SW480 (cell line): ENCODE measurements at regions not wholly inside any gene's neighbourhood (a gene's known extent, or its start where the extent isn't known, plus 50 kb on each side); places are given as distances from the start of the nearest gene placed in this dataset.
"Not testable (repeated sequence)": the region's sequence is repeated elsewhere in the genome, so short reads cannot be mapped to it uniquely, and the experiment has no call there.

Experiments
- DNase-seq: peaks from one replicate; pipeline ENCODE4 v3.0.0-alpha.2; 2016; ENCODE audit warnings: low spot score

DNA sequence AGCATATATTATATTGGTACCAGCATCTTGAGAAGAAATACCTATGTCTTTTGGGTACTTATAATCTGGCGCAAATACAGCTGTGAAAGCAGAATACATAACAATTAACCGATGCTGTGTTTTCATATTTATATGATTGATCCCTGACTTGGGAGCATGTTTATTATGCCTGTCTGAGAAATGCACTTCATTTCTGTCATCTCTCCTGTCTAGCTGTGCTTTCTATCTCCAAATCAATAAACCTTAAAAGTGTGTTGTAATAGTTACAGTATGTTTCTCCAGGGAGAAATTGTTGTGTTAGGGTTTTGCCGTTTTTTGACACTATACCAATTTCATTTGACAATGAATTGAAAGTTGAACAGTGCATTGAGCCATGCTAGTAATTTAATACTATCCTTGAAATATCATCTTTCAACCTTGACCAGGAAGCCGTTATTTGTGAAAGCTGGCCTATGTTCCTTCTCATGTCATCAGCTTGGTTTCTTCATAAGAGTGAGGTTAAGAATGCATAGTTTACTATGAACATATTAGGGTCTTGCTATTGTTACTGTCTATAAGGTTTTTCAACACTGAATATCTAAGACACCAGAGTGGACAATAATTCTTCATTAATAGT, 206.2 kb upstream of the PCDH18 start:
- DNase-seq = no peak

DNA sequence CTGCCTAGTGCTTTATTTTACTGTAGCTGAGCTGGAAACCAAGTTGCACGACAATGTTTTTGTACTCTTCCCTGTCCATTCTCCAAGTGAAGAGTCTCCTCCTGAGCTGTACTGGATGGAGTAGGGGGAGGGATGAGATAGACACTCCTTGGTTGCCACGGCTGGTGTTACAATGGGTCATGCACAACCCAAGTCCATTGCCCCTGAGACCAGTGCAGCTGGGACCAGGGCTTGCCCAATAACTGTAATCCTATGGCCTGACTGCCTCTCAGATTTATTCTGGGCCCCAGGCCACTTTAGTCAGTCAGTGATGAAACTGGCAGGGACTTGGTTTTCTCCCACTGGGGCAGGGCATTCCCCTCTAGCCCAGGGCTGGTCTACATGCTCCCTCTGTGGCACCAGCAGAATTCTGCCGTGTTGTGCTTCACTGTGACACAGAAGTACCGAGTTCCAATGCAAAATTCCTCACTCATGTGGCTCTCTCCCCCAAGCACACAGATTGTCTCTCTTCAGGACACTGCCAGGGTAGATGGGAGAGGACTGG, 203.3 kb upstream of the PCDH18 start:
- DNase-seq = no peak

DNA sequence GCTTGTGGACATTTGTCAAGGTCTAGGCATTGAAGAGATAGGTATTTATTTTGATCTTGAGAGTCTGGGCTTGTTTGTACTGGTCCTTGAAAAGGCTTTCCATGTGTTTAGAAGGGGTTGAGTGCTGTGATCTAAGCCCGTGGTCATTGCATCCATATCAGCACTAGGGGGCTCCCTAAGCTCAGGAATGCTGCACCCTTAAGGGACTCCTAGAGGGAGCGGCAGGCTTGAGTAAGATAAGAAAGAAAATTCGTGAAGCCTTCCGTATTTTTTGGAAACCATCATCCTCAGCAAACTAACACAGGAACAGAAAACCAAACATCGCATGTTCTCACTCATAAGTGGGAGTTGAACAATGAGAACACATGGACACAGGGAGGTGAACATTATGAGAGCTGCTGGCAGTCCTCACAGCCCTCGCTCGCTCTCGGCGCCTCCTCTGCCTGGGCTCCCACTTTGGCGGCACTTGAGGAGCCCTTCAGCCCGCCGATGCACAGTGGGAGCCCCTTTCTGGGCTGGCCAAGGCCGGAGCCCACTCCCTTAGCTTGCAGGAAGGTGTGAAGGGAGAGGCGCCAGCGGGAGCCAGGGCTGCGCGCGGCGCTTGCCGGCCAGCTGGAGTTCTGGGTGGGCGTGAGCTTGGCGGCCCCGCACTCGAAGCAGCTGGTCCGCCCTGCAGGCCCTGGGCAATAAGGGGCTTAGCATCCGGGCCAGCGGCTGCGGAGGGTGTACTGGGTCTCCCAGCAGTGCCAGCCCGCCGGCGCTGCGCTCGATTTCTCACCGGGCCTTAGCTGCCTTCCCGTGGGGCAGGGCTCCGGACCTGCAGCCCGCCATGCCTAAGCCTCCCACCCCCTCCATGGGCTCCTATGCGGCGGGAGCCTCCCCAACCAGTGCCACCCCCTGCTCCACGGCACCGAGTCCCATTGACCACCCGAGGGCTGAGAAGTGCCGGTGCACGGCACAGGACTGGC, 201.2 kb upstream of the PCDH18 start:
- DNase-seq = not testable (repeated sequence)

DNA sequence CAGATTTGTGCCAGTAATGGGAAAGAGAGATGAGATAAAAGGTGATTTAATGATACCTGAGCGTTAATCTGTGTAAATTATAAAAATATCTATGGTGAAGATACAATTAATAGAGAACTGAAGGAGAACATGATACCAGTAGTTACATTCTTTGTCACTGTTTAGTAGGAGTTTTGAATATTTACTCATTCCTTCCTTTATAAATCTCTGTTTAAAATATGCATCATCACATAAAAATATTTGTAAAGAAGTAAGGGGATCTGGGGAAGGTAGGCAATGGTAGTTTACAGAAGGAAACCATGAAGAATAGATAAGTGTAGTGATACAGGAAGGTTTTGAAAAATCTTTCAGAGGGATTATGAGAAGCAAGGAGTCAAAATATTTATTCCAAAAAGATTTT, 190.6 kb upstream of the PCDH18 start:
- DNase-seq = no peak

DNA sequence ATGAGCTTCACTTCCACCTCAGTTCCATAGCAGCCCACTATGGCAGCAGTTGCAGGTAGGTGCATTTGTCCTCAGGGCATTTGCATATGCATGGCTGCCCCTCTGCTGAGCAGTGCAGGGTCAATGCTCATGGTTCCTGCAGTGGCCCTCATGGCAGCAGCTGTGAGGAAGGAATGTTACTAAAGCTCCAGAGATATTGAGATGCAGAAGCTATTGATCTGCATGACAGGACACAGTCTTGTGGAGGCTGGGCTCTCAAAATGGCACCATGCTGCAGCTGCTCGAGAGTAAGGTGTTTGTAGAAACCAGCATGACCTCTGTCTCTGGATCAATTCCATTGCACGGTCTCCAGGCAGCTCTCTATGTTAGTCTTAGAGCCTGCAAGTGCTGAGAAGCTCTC, 179.2 kb upstream of the PCDH18 start:
- no peak for DNase-seq

DNA sequence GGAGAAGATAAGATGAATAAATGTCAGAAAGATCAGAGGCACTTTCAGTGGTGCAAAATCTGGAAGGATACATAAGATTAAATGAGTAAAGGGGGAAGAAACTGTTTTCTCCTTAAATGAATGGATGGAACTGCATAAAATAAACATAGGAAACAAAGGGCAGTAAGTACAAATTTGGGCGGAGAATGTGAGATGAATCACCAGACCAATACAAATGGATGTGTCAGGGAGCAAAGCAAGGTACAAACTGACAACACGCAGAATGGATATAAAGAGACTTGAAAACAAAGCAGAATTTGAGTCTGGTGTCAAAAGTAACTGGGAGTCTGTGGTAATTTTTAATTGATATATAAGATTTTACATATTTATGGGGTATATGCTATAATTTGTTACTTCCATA, 175.3 kb upstream of the PCDH18 start:
- DNase-seq = no peak

DNA sequence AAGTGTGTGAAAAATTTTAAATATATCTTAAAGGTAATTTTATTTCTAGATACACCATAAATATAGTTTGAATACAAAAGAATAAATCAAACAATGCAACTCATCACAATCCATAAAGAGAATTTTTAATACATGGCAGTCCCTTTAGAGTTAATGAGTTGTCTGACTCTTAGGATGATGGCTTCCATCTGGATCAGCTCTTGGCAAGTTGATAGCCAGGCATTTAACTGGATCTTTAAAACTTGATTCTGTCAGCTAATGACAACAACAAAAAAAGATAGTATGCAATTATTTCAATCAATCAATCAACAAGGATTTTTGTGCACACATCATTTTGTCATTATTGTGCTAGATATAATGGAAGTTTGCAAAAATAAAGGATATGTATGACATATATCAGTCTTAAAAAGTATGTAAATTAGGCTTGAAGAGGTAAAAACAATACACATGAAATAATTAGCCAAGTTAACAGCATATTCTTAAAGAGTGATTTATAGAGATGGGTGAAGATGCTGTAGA, 174.9 kb upstream of the PCDH18 start:
- DNase-seq = no peak

DNA sequence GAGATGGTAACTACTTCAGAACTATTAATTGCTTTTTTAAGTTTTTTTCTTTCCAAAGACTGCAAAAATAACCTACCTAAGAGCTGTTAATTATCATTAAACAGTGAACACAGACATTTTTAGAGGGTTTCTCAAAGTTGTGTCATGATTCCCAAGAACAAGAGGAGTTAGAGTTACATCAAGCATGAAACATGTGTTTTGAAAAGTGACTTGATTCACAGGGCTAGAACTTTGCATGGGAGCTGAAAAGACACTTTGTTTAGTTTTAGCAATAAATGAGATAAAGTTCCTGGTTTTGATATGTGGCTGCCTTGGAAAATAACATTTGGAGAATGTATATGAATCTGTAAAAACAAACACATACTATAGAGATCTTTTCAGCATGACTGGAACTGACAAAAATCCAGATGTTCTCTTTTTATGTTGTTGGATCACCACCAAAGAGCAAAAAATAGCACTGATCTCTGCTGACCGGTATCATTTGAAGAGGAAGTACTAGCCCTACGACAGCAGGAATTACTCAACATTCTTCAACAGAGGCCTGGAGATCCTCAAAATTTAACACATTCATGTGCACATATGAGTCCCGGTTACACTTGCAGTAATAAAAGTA, 173.0 kb upstream of the PCDH18 start:
- no peak for DNase-seq

DNA sequence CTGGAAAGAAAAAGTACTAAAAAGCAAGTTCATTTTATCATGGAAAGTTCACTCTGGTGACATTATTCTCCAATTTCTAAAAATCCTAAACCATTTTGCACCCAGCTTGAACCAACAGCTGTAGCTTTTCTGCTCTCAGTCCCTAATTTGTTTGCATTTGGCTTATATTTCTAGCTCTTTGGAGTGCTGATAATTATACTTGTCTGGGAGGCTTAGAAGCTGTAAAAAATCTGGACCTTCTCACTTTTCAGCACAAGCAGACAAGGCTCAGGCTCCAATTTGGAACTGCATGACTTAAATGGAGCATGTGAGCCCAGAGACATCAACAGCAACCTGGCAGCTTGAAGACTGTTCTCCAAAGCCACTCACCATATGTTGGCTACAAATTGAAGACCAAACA, 170.9 kb upstream of the PCDH18 start:
- DNase-seq = no peak

DNA sequence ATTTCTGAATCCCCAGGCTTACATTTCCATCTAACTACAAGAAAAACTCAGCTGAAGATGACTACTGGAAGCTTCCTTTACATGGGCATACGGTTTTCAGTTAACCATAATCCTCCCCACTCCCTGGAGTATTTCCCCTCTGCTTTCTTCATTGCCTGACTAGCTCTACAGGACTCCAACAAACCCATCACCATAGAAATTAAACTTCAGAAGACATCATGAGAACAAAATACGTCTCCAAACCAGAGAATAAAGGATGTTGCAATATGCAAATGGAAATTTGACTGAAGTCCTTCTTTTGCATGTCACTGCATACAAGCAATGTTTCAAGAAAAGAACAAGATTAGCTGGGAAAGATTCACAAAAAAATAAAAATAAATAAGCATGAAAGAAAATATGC, 170.2 kb upstream of the PCDH18 start:
- no peak for DNase-seq

DNA sequence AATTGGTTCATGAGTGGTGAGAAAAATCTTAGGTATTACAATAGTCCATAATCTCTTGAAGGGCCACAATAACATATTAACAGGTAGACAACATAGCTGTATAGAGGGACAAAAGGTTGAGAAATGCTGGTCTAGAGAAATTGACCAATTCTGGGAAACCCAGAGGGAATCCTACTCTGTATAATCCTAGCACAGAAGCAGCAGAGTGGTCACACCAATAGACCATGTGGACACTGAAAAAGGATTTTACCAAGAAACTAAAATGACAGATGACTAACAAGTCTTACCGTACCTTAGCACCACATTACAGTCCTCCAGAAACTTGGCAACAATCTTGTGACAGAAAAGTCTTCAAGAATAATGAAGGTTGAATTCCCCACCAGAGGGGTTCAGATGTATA, 169.1 kb upstream of the PCDH18 start:
- no peak for DNase-seq

DNA sequence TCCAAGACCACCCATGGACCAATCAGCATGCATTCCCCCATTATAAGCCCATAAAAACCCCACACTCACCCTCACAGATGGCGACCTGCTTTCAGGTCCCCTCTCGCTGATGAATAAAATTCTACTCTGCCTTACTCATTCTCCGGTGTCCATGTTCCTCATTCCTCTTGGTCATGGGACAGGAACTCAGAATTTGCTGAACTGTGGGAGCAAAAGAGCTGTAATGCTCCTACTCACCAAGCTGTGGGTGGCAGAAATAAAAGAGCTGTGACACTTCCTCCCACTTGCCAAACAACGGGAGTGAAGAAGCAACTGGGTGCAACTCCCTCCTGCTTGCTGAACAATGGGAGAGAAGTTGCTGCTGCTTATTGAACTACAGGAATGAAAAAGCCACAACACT, 168.5 kb upstream of the PCDH18 start:
- DNase-seq = no peak

DNA sequence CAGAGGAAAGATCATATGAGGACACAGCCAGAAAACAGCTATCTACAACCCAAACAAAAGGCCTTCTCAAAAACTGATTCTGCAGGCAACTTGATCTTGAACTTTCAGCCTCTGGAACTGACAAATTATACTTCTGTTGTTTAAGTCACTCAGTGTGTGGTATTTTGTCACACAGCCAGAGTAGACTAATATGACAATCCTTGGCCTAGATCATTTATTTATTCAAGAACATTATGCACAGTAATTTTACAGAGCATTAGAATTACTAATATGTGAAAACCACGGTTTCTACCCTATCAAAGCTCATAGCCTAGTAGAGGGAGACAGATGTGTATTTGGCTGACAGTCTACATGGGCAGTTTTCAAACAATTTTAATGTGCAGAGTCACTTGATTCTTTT, 167.8 kb upstream of the PCDH18 start:
- no peak for DNase-seq

DNA sequence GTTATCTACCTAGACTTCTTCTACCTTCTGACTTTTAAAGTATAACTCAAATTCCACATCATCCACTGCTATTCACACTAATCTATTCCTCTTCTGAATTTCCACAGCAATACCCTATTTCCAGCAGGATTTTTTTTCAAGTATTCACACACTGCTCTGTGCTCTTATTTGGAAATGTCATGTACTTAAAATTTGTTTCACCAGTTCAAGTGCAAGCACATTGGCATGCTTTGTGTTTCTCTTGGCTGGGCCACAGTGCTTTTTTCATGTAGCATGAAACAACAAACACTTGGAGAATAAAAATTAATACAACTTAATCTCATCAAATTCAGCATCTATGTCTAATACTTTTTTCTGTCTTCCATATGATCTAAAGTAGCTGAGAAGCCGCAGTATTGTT, 161.8 kb upstream of the PCDH18 start:
- no peak for DNase-seq

DNA sequence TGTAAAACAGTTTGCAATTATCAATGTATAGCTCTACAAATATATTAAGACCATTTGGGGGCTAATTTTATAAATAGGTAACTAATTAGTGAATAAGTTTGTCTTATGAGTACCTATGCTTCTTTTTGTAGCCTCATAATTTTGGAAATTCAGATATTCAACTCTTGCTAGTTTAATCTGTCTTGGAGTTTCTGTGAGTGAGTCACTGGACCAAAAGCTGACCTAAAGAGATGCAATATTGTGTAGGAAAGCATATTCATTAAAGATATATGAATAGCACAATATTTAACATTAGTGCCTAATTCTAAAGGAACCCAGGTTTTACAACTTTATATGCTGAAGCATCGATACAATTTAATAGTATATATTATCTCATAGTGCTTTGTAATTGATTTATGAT, 161.3 kb upstream of the PCDH18 start:
- no peak for DNase-seq

DNA sequence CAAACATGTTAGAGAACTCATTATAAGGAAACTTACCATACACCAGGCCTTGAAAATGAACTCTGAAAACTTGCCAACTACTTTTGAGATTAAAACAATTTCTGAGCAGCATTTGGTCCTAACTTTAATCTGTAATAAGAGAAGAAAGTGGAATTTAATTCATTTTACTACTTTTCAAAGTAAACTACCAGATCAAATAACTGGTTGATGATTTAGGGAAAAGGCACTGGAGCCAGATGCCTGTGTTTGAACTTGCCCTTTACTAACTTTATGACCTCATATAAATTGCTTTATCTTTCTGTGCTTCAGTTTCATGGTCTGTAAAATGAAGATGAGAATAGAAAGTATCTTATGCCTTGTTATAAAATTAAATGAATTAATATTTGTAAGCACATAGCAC, 159.9 kb upstream of the PCDH18 start:
- DNase-seq = no peak

DNA sequence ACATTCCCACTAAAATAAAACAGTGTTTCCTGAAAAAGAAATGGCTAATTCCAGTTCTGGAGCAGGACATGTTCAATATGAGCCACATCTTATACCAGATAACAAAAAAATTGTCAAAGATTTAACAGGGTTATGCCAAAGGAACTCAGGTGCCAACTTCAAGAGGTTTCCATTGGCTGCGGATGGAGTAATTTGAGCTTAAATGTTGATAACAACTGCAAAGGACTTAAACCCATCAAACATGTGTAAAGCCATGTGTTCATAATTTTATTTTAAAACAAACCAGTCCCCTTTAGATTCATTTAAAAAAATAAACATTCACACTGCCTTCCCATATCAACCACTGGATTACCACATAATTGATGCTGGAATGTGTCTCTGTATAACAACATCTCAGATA, 156.4 kb upstream of the PCDH18 start:
- DNase-seq = no peak

DNA sequence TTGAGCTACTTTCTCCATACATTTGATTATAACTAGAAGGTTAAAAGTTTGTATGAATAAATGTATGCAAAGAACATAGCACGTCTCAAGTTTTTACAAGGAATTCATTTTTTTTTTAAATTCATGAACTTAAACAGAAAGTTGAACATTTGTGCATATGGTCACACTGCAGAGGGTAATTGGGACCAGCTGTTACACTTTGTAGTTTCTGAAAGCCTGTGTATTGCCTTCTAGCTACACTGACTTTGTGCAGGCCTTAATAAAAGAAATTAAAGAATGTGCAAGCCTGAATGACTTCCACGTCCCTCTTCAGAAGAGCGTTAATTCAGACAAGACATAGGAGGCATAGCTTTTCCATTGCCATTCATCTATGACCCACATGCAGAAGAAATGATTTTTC, 153.1 kb upstream of the PCDH18 start:
- no peak for DNase-seq

DNA sequence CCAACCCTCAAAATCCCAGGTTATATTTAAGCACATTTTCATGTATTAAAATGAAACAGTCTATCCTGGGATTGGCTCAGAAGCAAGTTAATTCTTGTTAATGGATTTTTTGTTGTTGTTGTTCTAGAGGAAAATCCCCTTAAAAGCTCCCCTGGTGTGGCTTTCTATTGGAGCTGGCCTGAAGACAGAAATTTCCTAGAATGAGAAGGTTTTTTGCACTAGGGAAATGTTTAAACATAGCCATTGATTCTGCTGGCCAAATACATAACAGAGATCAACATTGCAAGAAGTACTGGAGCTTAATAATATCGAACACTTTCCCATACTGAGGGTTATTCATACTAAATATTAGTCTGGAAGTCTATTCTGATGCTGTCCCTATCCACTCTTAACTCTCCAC, 148.8 kb upstream of the PCDH18 start:
- no peak for DNase-seq

DNA sequence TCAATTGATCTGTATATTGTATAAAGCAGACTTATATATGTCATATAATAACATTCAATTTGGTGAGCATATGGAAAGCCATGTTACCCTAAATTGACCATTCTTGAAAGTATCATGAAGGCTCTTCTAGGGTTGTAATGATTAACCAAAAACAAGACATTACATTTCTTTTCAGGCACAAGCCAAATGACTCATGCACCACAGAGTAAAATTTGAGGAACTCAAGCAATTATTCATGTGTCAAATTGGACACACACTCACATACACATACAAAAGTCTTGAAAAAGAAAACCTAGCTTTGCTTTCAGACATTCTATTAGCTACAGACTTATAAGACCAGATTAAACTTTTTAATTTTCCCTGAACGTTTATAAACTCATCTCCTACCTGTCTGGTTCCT, 146.5 kb upstream of the PCDH18 start:
- no peak for DNase-seq

DNA sequence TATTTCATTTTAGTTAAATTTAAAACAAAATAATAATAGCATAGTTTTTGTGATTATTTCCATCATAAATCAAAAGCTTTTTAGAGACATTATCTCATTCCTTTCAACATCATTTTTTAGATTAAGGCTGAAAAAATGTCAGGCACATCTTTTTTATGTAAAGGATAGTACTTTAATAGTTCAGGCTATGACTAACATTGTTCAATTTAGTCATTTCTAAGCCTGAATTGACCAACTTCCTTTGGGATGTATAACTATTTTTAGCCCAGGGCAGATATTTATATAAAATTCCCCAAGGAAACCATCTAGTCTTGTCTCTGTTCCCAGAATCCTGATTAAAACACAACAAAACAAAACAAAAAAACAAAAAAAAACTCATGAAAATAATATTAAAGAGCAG, 145.6 kb upstream of the PCDH18 start:
- no peak for DNase-seq

DNA sequence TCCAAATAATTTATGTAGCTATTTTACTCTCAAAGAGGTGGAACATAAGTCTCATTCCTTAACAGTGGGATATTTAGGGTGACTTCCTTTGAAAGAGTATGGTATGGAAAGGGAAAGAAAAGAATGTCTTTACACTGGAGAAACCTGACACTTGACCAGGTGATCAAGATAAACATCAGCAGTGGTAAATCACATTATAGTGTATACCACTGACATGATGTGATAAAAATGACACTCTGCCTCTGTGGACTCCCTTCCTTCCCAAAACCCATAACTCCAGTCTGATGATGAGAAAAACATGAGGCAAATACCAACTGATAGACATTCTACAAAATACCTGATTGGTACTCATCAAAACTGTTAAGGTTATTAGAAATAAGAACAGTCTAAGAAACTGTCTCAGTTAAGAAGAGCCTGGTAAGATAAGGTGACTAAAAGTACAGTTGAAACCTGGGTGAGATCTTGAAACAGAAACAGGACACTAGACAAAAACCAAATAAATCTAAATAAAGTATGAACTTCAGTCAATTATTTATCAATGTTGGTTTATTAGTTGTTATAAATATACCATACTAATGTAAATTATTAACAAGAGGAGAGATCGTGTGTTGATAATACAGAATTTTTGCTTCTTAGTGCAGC, 144.2 kb upstream of the PCDH18 start:
- DNase-seq = no peak
